Progenitor cell of endocrine pancreas (in vitro differentiated cells): ENCODE measurements at regions not wholly inside any gene's neighbourhood (a gene's known extent, or its start where the extent isn't known, plus 50 kb on each side); places are given as distances from the start of the nearest gene placed in this dataset.

Experiments
- DNase-seq: peaks from one replicate; pipeline ENCODE4 v3.0.0; 2021; ENCODE audit warnings: low spot score; ENCODE audit not compliant: unreplicated experiment
- H3K27ac Mint-ChIP-seq: 2 replicates; pipeline ENCODE4 v1.8.0; 2021; ENCODE audit warnings: mild to moderate bottlenecking, moderate library complexity, mixed read lengths
- H3K27me3 Mint-ChIP-seq: 2 replicates; pipeline ENCODE4 v1.8.0; 2021; ENCODE audit warnings: mixed read lengths
- H3K36me3 Mint-ChIP-seq: 2 replicates; pipeline ENCODE4 v1.8.0; 2022; ENCODE audit warnings: mixed read lengths; ENCODE audit not compliant: insufficient read depth
- H3K4me1 Mint-ChIP-seq: 2 replicates; pipeline ENCODE4 v1.8.0; 2021; ENCODE audit warnings: low read depth, mixed read lengths
- H3K4me3 Mint-ChIP-seq: 2 replicates; pipeline ENCODE4 v1.8.0; 2021; ENCODE audit warnings: low read depth, mild to moderate bottlenecking, moderate library complexity, mixed read lengths
- H3K9me3 Mint-ChIP-seq: 2 replicates; pipeline ENCODE4 v1.8.0; 2021; ENCODE audit warnings: low read depth, mixed read lengths
- CTCF ChIP-seq: fragments of 200-600 bp; sonication (generic); IDR thresholded peaks from one replicate; pipeline ENCODE4 v1.5.0; 2021; ENCODE audit warnings: antibody characterized with exemption, mild to moderate bottlenecking; ENCODE audit not compliant: unreplicated experiment

- no peak for DNase-seq
- no peak overlapping the region for H3K27ac Mint-ChIP-seq
- no peak for TF ChIP-seq CTCF
- H3K36me3 Mint-ChIP-seq, result no peaks in the 10 kb centered on the region
- no peak overlapping the region for H3K4me3 Mint-ChIP-seq
- no peaks in the 10 kb centered on the region for H3K9me3 Mint-ChIP-seq
- H3K27me3 Mint-ChIP-seq, result peaks cover 28% of the 10 kb centered on the region
- no peaks in the 10 kb centered on the region for H3K4me1 Mint-ChIP-seq
Observed at GRCh38 chr12:107364875-107365518, 271.6 kb upstream of the CRY1 start.

- Mint-ChIP-seq H3K36me3 (no peaks in the 10 kb centered on the region), H3K4me3 (no peak overlapping the region)
Observed at GRCh38 chr12:107365703-107366102, 272.4 kb upstream of the CRY1 start.

GRCh38 chr12:107366322-107366721 is 273.0 kb upstream of the CRY1 start:
- Mint-ChIP-seq H3K4me1 (no peaks in the 10 kb centered on the region), H3K36me3 (no peaks in the 10 kb centered on the region), H3K27ac (no peak overlapping the region), H3K9me3 (no peaks in the 10 kb centered on the region), H3K4me3 (no peak overlapping the region), H3K27me3 (peaks cover 30% of the 10 kb centered on the region)
- no peak for DNase-seq
- no peak for TF ChIP-seq CTCF

More at GRCh38 chr12:107365703-107366102, 272.4 kb upstream of the CRY1 start:
- no peak overlapping the region for H3K27ac Mint-ChIP-seq
- H3K27me3 Mint-ChIP-seq, result peaks cover 29% of the 10 kb centered on the region
- H3K9me3 Mint-ChIP-seq, result no peaks in the 10 kb centered on the region
- TF ChIP-seq CTCF, result no peak
- no peak for DNase-seq
- no peaks in the 10 kb centered on the region for H3K4me1 Mint-ChIP-seq

- Mint-ChIP-seq H3K4me3 (no peak overlapping the region), H3K9me3 (no peaks in the 10 kb centered on the region), H3K36me3 (no peaks in the 10 kb centered on the region), H3K27ac (no peak overlapping the region), H3K27me3 (peaks cover 32% of the 10 kb centered on the region), H3K4me1 (no peaks in the 10 kb centered on the region)
- no peak for TF ChIP-seq CTCF
- no peak for DNase-seq
Observed at GRCh38 chr12:107368586-107368985, 275.2 kb upstream of the CRY1 start.

GRCh38 chr12:107369006-107369405 is 275.7 kb upstream of the CRY1 start:
- no peak for DNase-seq
- no peak for TF ChIP-seq CTCF
- no peak overlapping the region for H3K27ac Mint-ChIP-seq
- no peaks in the 10 kb centered on the region for H3K36me3 Mint-ChIP-seq
- no peak overlapping the region for H3K4me3 Mint-ChIP-seq
- no peaks in the 10 kb centered on the region for H3K9me3 Mint-ChIP-seq
- H3K27me3 Mint-ChIP-seq, result peaks cover 32% of the 10 kb centered on the region
- no peaks in the 10 kb centered on the region for H3K4me1 Mint-ChIP-seq
